NOMO-1 treated with dmso at 0.1 percent for 144 hours (cell line): ENCODE measurements at regions not wholly inside any gene's neighbourhood (a gene's known extent, or its start where the extent isn't known, plus 50 kb on each side); places are given as distances from the start of the nearest gene placed in this dataset.

Experiments
- DNase-seq: peaks from one replicate; lab custom pipeline; 2025; ENCODE audit not compliant: unreplicated experiment; lab: John Stamatoyannopoulos, UW

DNA sequence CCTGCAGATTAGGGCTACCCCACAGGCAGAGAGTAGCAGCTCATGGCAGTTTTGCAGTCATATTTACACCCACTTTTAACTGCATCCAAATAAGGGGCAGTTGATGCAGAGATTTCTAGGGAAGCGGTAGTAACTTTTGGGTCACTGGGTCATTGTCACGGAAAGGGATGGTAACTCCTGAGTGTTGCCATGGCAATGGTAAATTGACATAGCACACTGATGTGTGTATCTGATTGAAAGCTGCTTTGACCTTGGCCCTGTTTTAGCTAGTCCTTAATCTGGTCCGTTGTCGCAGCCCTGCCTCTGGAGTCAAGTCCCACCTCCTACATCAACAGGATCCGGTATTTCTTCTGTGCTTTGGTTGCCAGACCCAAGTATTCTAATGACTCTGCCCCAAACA lies 199.1 kb upstream of the TCF21 start:
- DNase-seq: no peak

DNA sequence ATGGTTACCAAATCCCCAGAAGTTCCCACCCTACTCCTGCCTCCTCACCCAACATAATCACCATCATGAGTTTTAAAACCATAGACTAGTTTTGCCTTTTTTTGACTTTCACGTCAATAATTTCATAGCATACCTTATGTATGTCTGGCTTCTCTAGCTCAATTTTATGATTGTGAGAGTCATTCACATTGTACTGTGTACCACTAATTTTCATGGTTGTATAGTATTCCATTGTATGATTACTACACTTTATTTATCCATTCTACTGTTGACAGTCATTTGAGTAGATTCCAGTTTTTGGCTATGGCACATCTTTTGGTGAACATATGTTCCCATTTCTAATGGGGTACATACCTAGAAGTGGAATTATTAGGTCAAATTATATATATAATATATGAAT lies 195.3 kb upstream of the TCF21 start:
- DNase-seq: no peak

DNA sequence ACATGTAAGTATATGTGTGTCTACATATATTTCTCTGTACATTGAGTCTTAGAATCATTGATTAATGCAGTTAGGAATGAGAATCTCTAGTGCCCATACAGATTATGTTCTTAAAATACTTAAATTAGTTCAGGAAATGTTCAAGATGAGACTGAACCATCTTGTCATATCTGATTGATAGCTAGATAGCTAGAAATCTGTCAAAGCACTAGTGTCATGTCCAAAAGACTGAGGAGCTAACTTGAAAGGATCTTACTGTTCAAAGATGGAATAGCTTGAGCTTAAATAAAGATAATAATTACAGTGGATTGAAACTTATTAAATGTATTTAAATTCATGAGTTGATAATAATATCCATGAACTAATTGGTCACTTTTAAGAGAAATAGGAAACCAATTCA lies 191.7 kb upstream of the TCF21 start:
- no peak for DNase-seq

DNA sequence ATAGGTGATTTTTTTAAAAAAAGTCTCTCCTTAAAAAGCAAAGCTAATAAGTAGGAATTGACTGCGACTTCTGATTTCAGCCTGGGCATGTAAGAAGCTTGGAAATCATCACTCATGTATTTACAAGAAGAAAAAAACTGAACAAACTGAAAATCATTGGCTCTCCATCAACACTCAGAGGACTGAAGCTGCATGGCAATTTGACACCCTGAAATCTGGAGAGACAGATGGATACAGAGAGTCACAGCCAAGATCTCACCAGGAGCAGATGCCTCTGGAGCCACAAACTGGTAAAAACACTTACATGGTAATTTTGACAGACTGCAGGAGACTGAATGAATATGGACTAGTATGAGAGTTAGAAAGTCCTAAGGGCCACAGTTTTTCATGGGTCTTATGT lies 191.2 kb upstream of the TCF21 start:
- DNase-seq: no peak

DNA sequence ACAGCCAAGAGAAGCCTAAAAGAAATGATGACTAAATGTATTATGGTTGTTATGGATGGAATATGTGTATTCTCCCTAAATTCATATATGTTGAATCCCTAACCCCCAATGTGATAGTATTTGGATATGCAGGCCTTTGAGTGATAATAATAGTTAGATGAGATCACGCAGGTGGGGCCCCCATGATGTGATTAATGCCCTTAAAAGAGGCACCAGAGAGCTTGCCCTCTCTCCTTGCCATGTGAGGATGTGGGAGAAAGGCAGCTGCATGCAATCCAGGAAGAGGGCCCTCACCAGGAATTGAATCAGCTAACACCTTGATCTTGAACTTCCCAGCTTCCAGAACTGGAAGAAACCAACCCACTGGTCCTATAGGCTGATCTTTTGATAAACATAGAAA lies 190.6 kb upstream of the TCF21 start:
- no peak for DNase-seq

DNA sequence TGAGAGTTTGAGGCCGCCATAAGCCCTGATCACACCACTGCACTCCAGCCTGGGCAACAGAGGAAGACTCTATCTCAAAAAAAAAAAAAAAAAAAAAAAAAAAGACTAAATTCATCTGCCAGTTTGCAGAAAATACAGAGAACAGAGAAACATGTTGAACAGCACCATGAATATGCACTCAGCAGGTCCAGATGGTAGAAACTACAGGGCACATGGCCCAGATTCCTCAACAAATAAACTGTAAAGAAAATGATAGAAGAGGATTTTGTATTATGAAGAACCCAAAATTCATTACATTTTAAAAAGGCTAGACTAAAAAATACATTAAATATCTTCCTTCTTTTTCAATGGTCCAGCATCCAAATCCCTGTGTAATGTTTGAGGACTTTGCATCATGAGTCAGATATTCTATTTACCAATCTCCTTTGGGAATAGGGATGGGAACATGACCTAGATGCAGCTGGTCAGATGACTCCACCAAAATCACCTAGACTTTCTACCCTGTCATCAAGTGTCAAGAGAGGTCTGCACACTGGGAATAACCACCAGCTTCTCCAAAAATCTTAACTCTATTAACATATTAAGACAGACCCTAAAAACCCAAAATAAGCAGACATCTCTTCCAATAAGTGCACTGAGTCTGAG lies 189.1 kb upstream of the TCF21 start:
- no peak for DNase-seq

DNA sequence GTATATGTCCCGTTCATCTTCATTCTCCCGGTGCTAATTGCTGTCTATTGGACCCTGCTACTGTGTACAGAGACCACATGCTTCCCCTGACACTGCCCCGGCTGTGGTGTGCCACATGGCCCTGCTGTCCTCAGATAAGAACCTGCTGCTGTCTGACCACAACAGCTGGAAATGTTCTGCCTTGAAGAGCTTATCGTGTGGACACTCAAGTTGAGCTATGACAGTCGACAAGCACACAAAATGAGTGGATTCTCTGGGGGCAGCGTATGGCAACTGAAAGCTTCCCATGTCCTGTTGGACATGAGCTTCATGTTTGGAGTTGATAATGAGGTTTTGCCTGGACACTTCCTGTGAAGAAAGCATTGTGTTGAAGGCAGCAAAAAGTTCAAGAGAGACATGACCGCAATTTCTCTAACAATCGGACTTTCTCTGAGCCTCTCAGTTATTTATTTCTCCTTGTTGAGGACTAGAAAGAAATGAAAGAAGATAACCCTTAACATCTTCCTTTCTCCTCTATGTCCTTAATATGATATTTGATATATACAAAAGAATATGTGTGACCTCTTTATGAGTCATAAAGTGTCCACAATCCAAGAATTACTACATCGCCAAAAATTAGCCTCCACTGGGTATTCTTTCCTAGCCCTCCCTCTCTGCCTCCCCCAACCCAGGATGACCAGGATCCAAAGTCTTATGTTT lies 187.1 kb upstream of the TCF21 start:
- DNase-seq: no peak

DNA sequence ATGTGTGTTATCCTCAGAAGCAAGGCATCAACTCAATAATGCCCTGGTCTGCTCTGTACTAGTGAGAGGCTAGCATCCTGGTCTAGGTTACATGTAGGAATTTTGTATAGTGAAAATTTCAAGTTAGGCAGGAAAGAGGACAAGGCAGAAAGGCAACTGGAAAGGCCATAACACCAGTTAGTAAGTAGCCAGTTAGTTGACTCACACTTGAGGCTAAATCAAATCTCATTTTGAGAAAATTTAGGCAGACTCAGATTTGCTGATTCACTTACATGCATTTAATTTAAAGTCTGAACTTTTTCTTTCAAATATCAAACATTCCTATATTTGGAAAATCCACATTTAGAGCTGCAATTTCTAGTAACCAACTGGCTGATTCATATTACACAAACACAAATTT lies 184.5 kb upstream of the TCF21 start:
- no peak for DNase-seq

DNA sequence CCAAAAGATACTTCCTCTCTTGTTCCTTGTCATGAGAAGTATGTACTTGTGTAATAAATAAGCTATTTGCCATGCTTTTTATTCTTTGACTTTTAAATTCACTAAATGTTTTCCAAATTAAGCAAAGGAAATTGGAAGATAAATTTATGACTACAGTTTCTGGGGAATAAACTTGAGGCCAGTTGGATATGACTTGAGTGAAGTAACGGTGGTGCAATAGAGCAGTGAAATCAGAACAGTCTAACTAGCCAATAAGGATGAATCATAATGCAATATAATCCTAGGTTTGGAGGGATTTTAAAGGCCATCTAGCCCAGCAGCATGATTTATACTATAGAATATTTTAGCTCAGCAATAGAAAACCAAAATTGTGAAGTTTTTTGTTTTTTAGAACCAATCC lies 183.8 kb upstream of the TCF21 start:
- DNase-seq: no peak

DNA sequence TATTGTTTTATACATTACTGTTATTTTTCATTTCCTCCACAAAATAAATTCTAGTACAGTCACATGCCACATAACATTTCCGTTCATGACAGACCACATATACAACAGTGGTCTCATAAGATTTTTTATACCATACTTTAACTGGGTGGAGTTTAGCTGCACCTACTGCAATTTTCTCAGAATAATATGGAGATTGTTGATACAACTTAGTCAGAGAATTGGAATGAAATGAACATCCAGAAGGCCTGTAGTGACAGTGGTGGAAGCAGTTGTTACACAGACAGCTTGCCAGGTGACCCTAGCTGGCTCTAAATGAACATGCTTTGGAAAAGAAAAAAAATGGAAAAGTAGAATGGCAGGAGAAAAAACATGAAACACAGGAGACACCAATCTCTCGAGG lies 183.2 kb upstream of the TCF21 start:
- DNase-seq: no peak

DNA sequence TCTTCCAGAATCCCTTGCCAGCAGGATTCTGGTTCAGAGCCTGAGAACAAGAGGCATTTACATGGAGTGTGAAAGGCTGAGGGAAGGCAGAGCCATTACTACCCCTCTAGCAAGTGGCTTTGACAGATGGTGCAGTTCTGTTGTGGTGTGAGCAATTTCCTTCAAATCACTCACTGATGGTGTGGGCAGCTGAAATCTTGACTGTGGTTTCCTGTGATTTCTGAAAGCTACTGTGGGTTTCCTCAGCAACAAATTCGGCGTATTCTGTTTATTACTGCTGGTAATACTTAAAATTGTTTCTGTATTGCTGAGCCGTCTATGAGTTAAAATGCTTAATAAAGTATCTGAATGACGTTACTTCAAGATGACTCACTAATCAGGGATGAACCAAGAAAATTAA lies 181.5 kb upstream of the TCF21 start:
- peak; percentile 1 for DNase-seq

DNA sequence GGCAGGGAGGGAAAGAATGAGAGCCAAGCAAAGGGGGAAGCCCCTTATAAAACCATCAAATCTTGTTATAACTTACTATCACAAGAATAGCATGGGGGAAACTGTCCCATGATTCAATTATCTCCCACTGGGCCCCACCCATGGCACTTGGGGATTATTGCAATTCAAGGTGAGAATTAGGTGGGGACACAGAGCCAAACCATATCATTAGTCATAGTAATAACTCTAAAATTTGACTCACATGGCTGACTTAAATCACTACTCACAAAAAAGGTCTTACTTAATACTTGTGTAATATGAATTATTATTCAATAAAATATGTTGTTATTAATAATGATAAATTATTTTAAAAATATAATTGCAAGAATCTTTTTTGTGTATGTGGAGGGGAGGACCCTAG lies 178.1 kb upstream of the TCF21 start:
- DNase-seq: no peak

DNA sequence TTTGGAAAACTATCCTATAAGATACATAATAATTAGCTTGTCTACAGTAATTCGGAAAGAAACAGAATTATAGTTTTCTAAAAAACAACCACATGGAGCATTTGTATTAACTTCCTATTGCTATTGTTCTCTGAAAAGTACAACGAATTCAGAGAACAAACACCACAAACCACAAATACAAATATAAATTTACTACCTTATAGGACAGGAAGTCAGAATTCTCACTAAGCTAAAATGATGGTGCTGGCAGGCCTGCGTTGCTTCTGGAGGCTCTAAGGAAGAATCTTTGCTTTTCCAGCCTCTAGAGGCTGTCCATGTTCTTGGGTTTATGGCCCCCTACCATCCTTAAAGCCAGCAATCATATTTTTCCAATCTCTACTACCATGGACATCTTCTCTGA lies 173.6 kb upstream of the TCF21 start:
- DNase-seq: no peak

DNA sequence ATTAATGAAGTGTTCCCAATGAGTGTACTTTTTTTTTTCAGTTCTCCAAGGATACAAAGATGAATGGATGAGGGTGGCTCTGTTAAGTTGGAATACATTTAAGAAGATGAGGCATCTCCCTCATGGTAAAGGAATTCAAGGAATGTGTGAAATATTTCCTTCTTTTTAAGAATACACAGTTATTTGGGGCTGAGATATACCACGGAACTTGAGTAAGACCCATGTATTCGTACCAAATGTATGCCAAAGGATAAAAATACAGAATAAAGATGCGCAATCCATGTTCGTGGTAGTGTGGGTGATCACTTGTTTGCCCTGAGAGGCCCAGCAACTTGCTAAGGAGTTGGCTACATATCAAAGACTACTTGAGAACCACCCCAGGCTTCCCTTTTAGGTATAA lies 164.2 kb upstream of the TCF21 start:
- DNase-seq: no peak

DNA sequence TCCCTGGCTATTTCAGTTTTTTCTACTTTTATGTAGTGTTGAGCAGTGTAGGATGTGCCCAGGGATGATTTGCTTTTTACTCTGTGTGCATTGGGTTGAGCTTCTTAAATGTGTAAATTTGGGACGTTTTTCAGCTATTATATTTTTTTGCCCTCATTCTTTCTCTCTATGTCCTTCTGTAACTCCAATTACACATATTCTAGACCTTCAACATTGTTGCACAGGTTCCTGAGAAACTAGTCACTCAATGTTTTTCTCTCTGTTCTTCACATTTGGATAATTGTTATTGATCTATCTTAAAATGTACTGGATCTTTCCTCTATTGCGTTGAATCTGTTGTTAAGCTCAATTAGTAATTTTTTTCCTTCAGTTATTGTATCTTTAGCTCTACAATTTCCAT lies 162.7 kb upstream of the TCF21 start:
- DNase-seq: no peak

DNA sequence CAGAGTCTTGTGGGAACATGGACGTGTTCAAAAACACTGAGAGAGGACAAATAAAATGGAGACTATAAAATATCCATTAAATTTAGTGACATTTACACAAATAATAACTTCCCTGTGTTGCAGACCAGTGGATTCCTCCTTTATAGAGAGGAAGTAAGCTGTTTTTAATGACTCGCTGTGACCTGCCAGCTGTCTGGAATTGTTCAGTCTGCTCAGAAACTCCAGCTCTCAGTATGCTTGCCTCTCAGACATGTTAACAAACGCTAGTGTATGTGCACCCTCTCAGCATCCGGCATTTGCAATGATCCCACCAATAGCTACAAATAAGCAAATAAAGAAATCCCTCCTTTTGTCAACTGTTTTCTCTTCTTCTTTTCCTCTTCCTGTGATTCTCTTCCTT lies 158.0 kb upstream of the TCF21 start:
- DNase-seq: no peak

DNA sequence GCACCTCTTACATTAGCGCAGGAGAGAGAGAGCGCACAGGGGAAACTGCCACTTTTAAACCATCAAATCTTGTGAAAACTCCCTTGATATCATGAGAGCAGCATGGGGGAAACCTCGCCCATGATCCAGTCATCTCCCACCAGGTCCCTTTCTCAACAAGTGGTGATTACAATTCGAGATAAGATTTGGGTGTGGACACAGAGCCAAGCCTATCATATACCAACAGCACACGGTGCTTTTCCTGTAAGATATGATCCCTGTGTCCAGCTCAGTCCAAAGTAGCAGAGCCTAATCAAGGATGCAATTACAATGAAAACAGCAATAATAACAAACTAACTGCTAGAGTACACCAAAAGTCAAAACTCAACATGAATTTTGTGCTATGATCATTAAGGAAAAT lies 148.7 kb upstream of the TCF21 start:
- no peak for DNase-seq

DNA sequence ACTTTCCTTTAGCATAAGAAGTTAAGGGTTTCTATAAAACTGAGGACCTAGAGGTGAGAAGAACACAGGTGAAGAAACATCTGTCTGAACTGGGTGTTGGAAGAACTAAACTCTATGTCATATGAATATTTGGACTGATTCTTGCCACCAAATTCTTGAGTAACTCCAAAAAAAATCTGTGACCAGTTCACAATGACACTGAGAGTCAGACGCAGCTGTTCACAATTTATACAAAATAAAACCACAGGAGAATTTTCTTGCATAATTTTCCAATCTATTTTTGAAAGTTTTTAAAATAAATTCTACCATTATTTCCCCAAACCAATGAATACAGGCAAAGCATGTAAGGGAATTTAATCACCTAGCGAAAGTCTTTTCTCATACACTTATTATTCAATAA lies 148.1 kb upstream of the TCF21 start:
- no peak for DNase-seq

DNA sequence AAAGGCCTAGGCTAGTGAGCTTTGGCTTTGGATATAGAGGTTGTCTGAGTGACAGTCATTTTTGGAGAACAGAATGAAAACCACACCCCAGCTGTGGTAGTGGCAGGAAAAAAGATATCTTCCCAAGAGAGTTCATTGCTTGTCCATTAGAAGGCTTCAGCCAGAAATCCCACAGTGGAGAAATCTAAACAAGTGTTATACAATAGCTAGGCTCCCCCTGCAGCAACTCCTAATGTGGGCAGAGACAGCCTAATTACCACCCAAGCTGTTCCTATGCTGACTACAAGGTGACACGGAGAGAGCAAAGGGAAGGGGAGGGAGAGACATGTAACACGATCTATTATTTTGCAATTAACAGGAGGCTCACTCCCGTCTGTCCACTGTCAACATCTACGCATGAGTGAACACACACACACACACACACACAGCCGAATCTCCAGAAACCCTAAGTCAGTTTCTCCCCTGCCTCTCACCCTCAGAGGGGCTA lies 147.5 kb upstream of the TCF21 start:
- DNase-seq: no peak

DNA sequence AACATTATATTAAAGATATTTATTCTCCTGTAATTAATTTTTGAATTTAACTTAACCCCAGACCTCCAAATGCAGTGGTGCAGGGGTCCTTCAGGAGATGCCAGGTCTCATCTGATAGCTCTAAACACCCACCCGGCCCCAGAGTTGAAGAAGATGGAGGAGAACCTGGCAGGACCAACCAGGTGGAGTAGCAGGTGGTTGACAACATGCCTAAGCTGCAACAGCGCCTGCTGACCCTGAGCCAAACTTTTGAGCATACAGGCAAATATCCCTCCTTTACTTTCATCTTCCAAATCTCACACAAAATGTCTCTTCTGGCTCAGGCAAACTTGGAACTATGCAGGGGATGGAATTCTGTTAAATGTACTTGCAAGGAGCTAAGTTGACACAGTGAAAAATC lies 145.3 kb upstream of the TCF21 start:
- DNase-seq: no peak

DNA sequence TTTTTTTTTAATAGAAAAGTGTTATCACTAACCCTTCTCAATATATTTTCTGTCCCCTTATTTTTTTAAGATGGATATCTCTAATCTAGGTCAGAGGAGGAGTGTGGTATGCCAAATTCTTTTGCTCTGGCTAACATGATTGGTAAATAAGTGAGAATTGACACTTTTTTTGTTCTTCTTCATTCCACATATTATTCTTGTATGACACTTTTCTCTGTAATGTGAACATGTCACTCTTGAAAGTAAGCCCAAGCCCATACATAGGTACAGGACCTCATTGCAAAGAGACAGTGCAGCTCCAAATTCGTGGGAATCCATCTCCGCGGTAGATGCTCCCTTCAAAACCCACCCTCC lies 142.5 kb upstream of the TCF21 start:
- no peak for DNase-seq

DNA sequence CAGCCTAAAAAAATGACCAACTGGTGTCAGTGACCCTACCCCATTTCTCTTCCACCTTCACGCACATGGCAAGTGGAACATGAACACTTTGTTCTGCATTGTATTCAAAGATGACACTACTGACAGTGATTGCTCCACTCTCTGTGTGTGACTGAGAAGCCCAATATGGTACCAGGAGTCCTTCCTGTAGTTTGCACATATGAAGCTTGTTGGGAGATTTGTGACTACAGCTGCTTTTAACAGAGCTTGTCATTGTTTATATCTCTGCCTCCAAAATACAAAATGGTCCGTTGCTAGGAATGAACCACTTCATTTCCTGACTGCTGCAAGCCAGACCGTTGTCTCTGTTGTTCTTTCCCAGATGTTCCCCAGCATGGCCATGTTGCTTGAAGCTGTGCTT lies 140.3 kb upstream of the TCF21 start:
- no peak for DNase-seq

DNA sequence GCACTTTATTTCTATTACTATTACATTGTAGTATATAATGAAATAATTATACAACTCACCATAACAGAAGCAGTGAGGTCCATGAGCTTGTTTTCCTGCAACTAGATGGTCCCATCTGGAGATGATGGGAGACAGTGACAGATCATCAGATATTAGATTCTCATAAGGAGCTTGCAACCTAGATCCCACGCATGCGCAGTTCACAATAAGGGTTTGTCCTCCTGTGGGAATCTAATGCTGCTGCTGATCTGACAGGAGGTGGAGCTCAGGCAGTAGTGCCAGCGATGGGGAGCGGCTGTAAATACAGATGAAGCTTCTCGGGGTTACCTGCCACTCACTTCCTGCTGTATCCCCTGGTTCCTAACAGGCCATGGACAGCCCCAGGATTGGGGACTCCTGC lies 139.5 kb upstream of the TCF21 start:
- DNase-seq: no peak
